GM19238 (cell line): ENCODE measurements at regions not wholly inside any gene's neighbourhood (a gene's known extent, or its start where the extent isn't known, plus 50 kb on each side); places are given as distances from the start of the nearest gene placed in this dataset.

Experiments used
- DNase-seq: peaks from one replicate; pipeline ENCODE4 v3.0.0; 2011; ENCODE audit warnings: low spot score; ENCODE audit not compliant: insufficient read length

GRCh38 chr5:92429646-92430045, 1046.5 kb upstream of the ARRDC3 start:
- no peak for DNase-seq

GRCh38 chr5:92428415-92428814, 1045.3 kb upstream of the ARRDC3 start:
- no peak for DNase-seq

GRCh38 chr5:92424785-92425426, 1041.8 kb upstream of the ARRDC3 start:
- DNase-seq = no peak

- DNase-seq = no peak
These were observed 1038.8 kb upstream of the ARRDC3 start for GRCh38 chr5:92421942-92422341.

- no peak for DNase-seq
These were observed 1038.1 kb upstream of the ARRDC3 start for GRCh38 chr5:92421196-92421595.

GRCh38 chr5:92419261-92419660, 1036.1 kb upstream of the ARRDC3 start:
- DNase-seq = no peak

- no peak for DNase-seq
These were observed 1035.2 kb upstream of the ARRDC3 start for GRCh38 chr5:92418341-92418740.

GRCh38 chr5:92409134-92409533, 1026.0 kb upstream of the ARRDC3 start:
- no peak for DNase-seq

GRCh38 chr5:92402956-92403702, 1020.0 kb upstream of the ARRDC3 start:
- no peak for DNase-seq

- no peak for DNase-seq
These were observed 1018.9 kb upstream of the ARRDC3 start for GRCh38 chr5:92402045-92402444.

- DNase-seq = no peak
These were observed 1018.4 kb upstream of the ARRDC3 start for GRCh38 chr5:92401492-92401891.

- DNase-seq = no peak
These were observed 1011.8 kb upstream of the ARRDC3 start for GRCh38 chr5:92394936-92395335.

- DNase-seq = no peak
These were observed 1007.5 kb upstream of the ARRDC3 start for GRCh38 chr5:92390657-92391056.

GRCh38 chr5:92380069-92380770, 997.1 kb upstream of the ARRDC3 start:
- no peak for DNase-seq

GRCh38 chr5:92378966-92379611, 996.0 kb upstream of the ARRDC3 start:
- no peak for DNase-seq

GRCh38 chr5:92374859-92375258, 991.7 kb upstream of the ARRDC3 start:
- DNase-seq = no peak

GRCh38 chr5:92372766-92373165, 989.6 kb upstream of the ARRDC3 start:
- no peak for DNase-seq

GRCh38 chr5:92371889-92372235, 988.7 kb upstream of the ARRDC3 start:
- DNase-seq = no peak

- DNase-seq = no peak
These were observed 988.2 kb upstream of the ARRDC3 start for GRCh38 chr5:92371171-92371888.

GRCh38 chr5:92370032-92370431, 986.9 kb upstream of the ARRDC3 start:
- DNase-seq = no peak

GRCh38 chr5:92369587-92369986, 986.5 kb upstream of the ARRDC3 start:
- no peak for DNase-seq
